ENCODE measurements at regions not wholly inside any gene's neighbourhood (a gene's known extent, or its start where the extent isn't known, plus 50 kb on each side); places are given as distances from the start of the nearest gene placed in this dataset.
"Not testable (repeated sequence)": the region's sequence is repeated elsewhere in the genome, so short reads cannot be mapped to it uniquely, and the experiment has no call there.

GRCh38 chr10:81441624-81442023 lies 433.4 kb upstream of the NRG3 start:
- DNase-seq (ENCODE audit: low read depth) = not testable (repeated sequence)

GRCh38 chr10:81444242-81444929 lies 430.6 kb upstream of the NRG3 start:
- no peak for DNase-seq (ENCODE audit: low read depth)

- no peak for DNase-seq (ENCODE audit: low read depth)
These were observed 424.3 kb upstream of the NRG3 start for GRCh38 chr10:81450651-81451050.

GRCh38 chr10:81472927-81473470 lies 402.0 kb upstream of the NRG3 start:
- DNase-seq (ENCODE audit: low read depth) = no peak

GRCh38 chr10:81473755-81474154 lies 401.2 kb upstream of the NRG3 start:
- DNase-seq (ENCODE audit: low read depth) = no peak

- DNase-seq (ENCODE audit: low read depth) = no peak
These were observed 395.7 kb upstream of the NRG3 start for GRCh38 chr10:81479316-81479715.

- DNase-seq (ENCODE audit: low read depth) = no peak
These were observed 378.4 kb upstream of the NRG3 start for GRCh38 chr10:81496626-81497025.

- DNase-seq (ENCODE audit: low read depth) = no peak
These were observed 376.9 kb upstream of the NRG3 start for GRCh38 chr10:81498011-81498551.

- no peak for DNase-seq (ENCODE audit: low read depth)
These were observed 372.2 kb upstream of the NRG3 start for GRCh38 chr10:81502677-81503359.

GRCh38 chr10:81505777-81506176 lies 369.2 kb upstream of the NRG3 start:
- not testable (repeated sequence) for DNase-seq (ENCODE audit: low read depth)

- no peak for DNase-seq (ENCODE audit: low read depth)
These were observed 360.2 kb upstream of the NRG3 start for GRCh38 chr10:81514811-81515210.

GRCh38 chr10:81520688-81521087 lies 354.3 kb upstream of the NRG3 start:
- no peak for DNase-seq (ENCODE audit: low read depth)

- no peak for DNase-seq (ENCODE audit: low read depth)
These were observed 350.5 kb upstream of the NRG3 start for GRCh38 chr10:81524467-81524866.

- DNase-seq (ENCODE audit: low read depth) = no peak
These were observed 342.6 kb upstream of the NRG3 start for GRCh38 chr10:81532403-81532802.

- DNase-seq (ENCODE audit: low read depth) = no peak
These were observed 340.0 kb upstream of the NRG3 start for GRCh38 chr10:81534991-81535390.

- DNase-seq (ENCODE audit: low read depth) = no peak
These were observed 333.5 kb upstream of the NRG3 start for GRCh38 chr10:81541517-81541916.

GRCh38 chr10:81546243-81546642 lies 328.8 kb upstream of the NRG3 start:
- DNase-seq (ENCODE audit: low read depth) = no peak

- no peak for DNase-seq (ENCODE audit: low read depth)
These were observed 326.8 kb upstream of the NRG3 start for GRCh38 chr10:81548160-81548559.

GRCh38 chr10:81564143-81564542 lies 310.9 kb upstream of the NRG3 start:
- no peak for DNase-seq (ENCODE audit: low read depth)

GRCh38 chr10:81569488-81569887 lies 305.5 kb upstream of the NRG3 start:
- no peak for DNase-seq (ENCODE audit: low read depth)

- no peak for DNase-seq (ENCODE audit: low read depth)
These were observed 304.6 kb upstream of the NRG3 start for GRCh38 chr10:81570349-81570748.

- DNase-seq (ENCODE audit: low read depth) = no peak
These were observed 303.9 kb upstream of the NRG3 start for GRCh38 chr10:81570878-81571794.

Measured in LHCN-M2 (cell line).